WTC11 (cell line): ENCODE measurements at regions not wholly inside any gene's neighbourhood (a gene's known extent, or its start where the extent isn't known, plus 50 kb on each side); places are given as distances from the start of the nearest gene placed in this dataset.

ENCODE experiments used
- ATF6 ChIP-seq: sonication (generic); formaldehyde crosslinking; IDR thresholded peaks from 2 replicates; pipeline ENCODE4 v1.8.1; 2023; ENCODE audit warnings: mild to moderate bottlenecking, missing genetic modification reagents
- CREB1 ChIP-seq: sonication (generic); formaldehyde crosslinking; IDR thresholded peaks from 2 replicates; pipeline ENCODE4 v1.8.0; 2023; ENCODE audit warnings: mild to moderate bottlenecking, missing genetic modification reagents
- CREM ChIP-seq: sonication (generic); formaldehyde crosslinking; IDR thresholded peaks from 2 replicates; pipeline ENCODE4 v1.8.1; 2022; ENCODE audit warnings: mild to moderate bottlenecking, missing genetic modification reagents, moderate library complexity
- E2F4 ChIP-seq: sonication (generic); formaldehyde crosslinking; IDR thresholded peaks from 2 replicates; pipeline ENCODE4 v1.8.1; 2022; ENCODE audit warnings: low read depth, mild to moderate bottlenecking, moderate library complexity, missing genetic modification reagents, borderline replicate concordance
- FOXP1 ChIP-seq: sonication (generic); formaldehyde crosslinking; IDR thresholded peaks from 2 replicates; pipeline ENCODE4 v1.8.0; 2022; ENCODE audit warnings: missing genetic modification reagents, mild to moderate bottlenecking, moderate library complexity, borderline replicate concordance
- KAT7 ChIP-seq: sonication (generic); formaldehyde crosslinking; IDR thresholded peaks from 2 replicates; pipeline ENCODE4 v1.8.1; 2023; ENCODE audit warnings: missing genetic modification reagents, mild to moderate bottlenecking, borderline replicate concordance
- NFYB ChIP-seq: sonication (generic); formaldehyde crosslinking; conservative IDR thresholded peaks from 2 replicates; pipeline ENCODE4 v1.8.0; 2022; ENCODE audit warnings: low read depth, missing genetic modification reagents
- TEAD4 ChIP-seq: sonication (generic); formaldehyde crosslinking; IDR thresholded peaks from 2 replicates; pipeline ENCODE4 v1.8.0; 2022; ENCODE audit warnings: mild to moderate bottlenecking, missing genetic modification reagents
- ZBTB43 ChIP-seq: sonication (generic); formaldehyde crosslinking; IDR thresholded peaks from 2 replicates; pipeline ENCODE4 v1.8.1; 2023; ENCODE audit warnings: mild to moderate bottlenecking, missing genetic modification reagents
- ZNF121 ChIP-seq: sonication (generic); formaldehyde crosslinking; IDR thresholded peaks from 2 replicates; pipeline ENCODE4 v1.8.0; 2023; ENCODE audit warnings: missing genetic modification reagents
- TF ChIP-seq, protein P1 (sequence below): fragments of 200-600 bp; IDR thresholded peaks from 2 replicates; pipeline ENCODE4 v1.8.0; 2022; ENCODE audit warnings: antibody characterized with exemption
- TF ChIP-seq, protein P2 (sequence below): sonication (generic); formaldehyde crosslinking; IDR thresholded peaks from 2 replicates; pipeline ENCODE4 v1.8.1; 2022; ENCODE audit warnings: low read depth, missing genetic modification reagents, borderline replicate concordance
- TF ChIP-seq, protein P3 (sequence below): sonication (generic); formaldehyde crosslinking; IDR thresholded peaks from 2 replicates; pipeline ENCODE4 v1.8.1; 2023; ENCODE audit warnings: mild to moderate bottlenecking, missing genetic modification reagents, moderate library complexity

DNA sequence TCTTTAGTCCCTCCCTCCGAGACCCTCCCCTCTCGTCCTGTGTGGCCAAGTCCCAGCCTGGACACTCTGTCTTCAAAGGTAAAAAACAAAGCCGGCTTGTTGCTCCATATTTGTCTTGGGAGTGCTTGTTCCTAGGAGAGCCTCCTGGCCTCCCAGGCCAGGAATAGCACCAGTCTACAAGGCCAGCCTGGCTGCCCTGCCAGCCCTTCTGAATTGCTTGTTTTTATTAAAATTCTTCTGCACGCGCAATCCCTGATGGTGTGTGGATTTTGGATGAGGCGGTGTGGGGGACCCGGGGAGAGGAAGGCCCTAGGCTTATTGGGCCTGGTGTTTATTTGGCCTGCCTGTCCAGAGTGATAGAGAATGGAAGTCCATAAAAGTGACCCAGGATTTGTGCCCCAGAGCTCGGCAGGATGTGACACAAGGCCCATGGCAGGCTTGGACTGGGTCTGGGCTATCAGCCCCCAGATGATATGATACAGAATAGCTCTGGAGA lies 297.3 kb downstream of the CYP26B1 start:
- no peak for TF ChIP-seq ATF6
- no peak for TF ChIP-seq CREB1 (CRISPR knock-in tag)
- no peak for TF ChIP-seq CREM (CRISPR knock-in tag)
- TF ChIP-seq TEAD4 (CRISPR knock-in tag), result no peak
- TF ChIP-seq, protein P1, sequence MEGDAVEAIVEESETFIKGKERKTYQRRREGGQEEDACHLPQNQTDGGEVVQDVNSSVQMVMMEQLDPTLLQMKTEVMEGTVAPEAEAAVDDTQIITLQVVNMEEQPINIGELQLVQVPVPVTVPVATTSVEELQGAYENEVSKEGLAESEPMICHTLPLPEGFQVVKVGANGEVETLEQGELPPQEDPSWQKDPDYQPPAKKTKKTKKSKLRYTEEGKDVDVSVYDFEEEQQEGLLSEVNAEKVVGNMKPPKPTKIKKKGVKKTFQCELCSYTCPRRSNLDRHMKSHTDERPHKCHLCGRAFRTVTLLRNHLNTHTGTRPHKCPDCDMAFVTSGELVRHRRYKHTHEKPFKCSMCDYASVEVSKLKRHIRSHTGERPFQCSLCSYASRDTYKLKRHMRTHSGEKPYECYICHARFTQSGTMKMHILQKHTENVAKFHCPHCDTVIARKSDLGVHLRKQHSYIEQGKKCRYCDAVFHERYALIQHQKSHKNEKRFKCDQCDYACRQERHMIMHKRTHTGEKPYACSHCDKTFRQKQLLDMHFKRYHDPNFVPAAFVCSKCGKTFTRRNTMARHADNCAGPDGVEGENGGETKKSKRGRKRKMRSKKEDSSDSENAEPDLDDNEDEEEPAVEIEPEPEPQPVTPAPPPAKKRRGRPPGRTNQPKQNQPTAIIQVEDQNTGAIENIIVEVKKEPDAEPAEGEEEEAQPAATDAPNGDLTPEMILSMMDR, result no peak
- no peak for TF ChIP-seq ZNF121 (CRISPR knock-in tag)
- no peak for TF ChIP-seq NFYB (CRISPR knock-in tag)
- TF ChIP-seq KAT7 (CRISPR knock-in tag), result no peak
- no peak for TF ChIP-seq E2F4 (CRISPR knock-in tag)
- TF ChIP-seq, protein P2, sequence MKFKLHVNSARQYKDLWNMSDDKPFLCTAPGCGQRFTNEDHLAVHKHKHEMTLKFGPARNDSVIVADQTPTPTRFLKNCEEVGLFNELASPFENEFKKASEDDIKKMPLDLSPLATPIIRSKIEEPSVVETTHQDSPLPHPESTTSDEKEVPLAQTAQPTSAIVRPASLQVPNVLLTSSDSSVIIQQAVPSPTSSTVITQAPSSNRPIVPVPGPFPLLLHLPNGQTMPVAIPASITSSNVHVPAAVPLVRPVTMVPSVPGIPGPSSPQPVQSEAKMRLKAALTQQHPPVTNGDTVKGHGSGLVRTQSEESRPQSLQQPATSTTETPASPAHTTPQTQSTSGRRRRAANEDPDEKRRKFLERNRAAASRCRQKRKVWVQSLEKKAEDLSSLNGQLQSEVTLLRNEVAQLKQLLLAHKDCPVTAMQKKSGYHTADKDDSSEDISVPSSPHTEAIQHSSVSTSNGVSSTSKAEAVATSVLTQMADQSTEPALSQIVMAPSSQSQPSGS (CRISPR knock-in tag), result no peak
- no peak for TF ChIP-seq ZBTB43 (CRISPR knock-in tag)
- TF ChIP-seq, protein P3, sequence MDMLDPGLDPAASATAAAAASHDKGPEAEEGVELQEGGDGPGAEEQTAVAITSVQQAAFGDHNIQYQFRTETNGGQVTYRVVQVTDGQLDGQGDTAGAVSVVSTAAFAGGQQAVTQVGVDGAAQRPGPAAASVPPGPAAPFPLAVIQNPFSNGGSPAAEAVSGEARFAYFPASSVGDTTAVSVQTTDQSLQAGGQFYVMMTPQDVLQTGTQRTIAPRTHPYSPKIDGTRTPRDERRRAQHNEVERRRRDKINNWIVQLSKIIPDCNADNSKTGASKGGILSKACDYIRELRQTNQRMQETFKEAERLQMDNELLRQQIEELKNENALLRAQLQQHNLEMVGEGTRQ (CRISPR knock-in tag), result no peak
- TF ChIP-seq FOXP1 (CRISPR knock-in tag), result no peak
